ENCODE measurements at regions not wholly inside any gene's neighbourhood (a gene's known extent, or its start where the extent isn't known, plus 50 kb on each side); places are given as distances from the start of the nearest gene placed in this dataset.

GRCh38 chr4:128381748-128382559 lies 94.3 kb upstream of the PGRMC2 start:
- DNase-seq, result no peak

- no peak for DNase-seq
These were observed 92.7 kb upstream of the PGRMC2 start for GRCh38 chr4:128380306-128380705.

GRCh38 chr4:128379860-128380259 lies 92.2 kb upstream of the PGRMC2 start:
- no peak for DNase-seq

- DNase-seq, result no peak
These were observed 91.1 kb upstream of the PGRMC2 start for GRCh38 chr4:128378668-128379067.

GRCh38 chr4:128376958-128377357 lies 89.3 kb upstream of the PGRMC2 start:
- DNase-seq, result no peak

- no peak for DNase-seq
These were observed 88.7 kb upstream of the PGRMC2 start for GRCh38 chr4:128376303-128376702.

GRCh38 chr4:128373628-128374027 lies 86.0 kb upstream of the PGRMC2 start:
- no peak for DNase-seq

- DNase-seq, result no peak
These were observed 84.3 kb upstream of the PGRMC2 start for GRCh38 chr4:128371876-128372275.

GRCh38 chr4:128371001-128371777 lies 83.6 kb upstream of the PGRMC2 start:
- no peak for DNase-seq

GRCh38 chr4:128366212-128366611 lies 78.6 kb upstream of the PGRMC2 start:
- no peak for DNase-seq

GRCh38 chr4:128364565-128364964 lies 77.0 kb upstream of the PGRMC2 start:
- DNase-seq, result no peak

- no peak for DNase-seq
These were observed 76.4 kb upstream of the PGRMC2 start for GRCh38 chr4:128363966-128364365.

- DNase-seq, result no peak
These were observed 75.1 kb upstream of the PGRMC2 start for GRCh38 chr4:128362760-128363159.

GRCh38 chr4:128359422-128359821 lies 71.8 kb upstream of the PGRMC2 start:
- no peak for DNase-seq

- DNase-seq, result no peak
These were observed 71.3 kb upstream of the PGRMC2 start for GRCh38 chr4:128358913-128359279.

GRCh38 chr4:128358231-128358912 lies 70.8 kb upstream of the PGRMC2 start:
- DNase-seq, result no peak

GRCh38 chr4:128357286-128357685 lies 69.7 kb upstream of the PGRMC2 start:
- DNase-seq, result no peak

- DNase-seq, result no peak
These were observed 67.7 kb upstream of the PGRMC2 start for GRCh38 chr4:128355305-128355704.

GRCh38 chr4:128354205-128354821 lies 66.7 kb upstream of the PGRMC2 start:
- DNase-seq, result no peak

GRCh38 chr4:128353791-128354190 lies 66.2 kb upstream of the PGRMC2 start:
- no peak for DNase-seq

GRCh38 chr4:128351502-128351901 lies 63.9 kb upstream of the PGRMC2 start:
- no peak for DNase-seq

- DNase-seq, result no peak
These were observed 62.9 kb upstream of the PGRMC2 start for GRCh38 chr4:128350449-128351045.

- DNase-seq, result peak; percentile 42
These were observed 62.3 kb upstream of the PGRMC2 start for GRCh38 chr4:128349921-128350320.

All from NCI-H510A (cell line).